NCI-H187 treated with DMSO at 0.1 percent for 48 hours (cell line): ENCODE measurements at regions not wholly inside any gene's neighbourhood (a gene's known extent, or its start where the extent isn't known, plus 50 kb on each side); places are given as distances from the start of the nearest gene placed in this dataset.
"Not testable (repeated sequence)": the region's sequence is repeated elsewhere in the genome, so short reads cannot be mapped to it uniquely, and the experiment has no call there.

Experiments used
- DNase-seq: peaks from one replicate; lab custom pipeline; 2025; lab: John Stamatoyannopoulos, UW

GRCh38 chr5:1748271-1748670 is 51.4 kb downstream of the MRPL36 start:
- no peak for DNase-seq

- no peak for DNase-seq
Measured at GRCh38 chr5:1747803-1748085, 51.9 kb downstream of the MRPL36 start.

GRCh38 chr5:1747079-1747802 is 52.4 kb downstream of the MRPL36 start:
- DNase-seq, result no peak

GRCh38 chr5:1746371-1747078 is 53.1 kb downstream of the MRPL36 start:
- DNase-seq, result no peak

GRCh38 chr5:1745796-1746370 is 53.8 kb downstream of the MRPL36 start:
- no peak for DNase-seq

DNA sequence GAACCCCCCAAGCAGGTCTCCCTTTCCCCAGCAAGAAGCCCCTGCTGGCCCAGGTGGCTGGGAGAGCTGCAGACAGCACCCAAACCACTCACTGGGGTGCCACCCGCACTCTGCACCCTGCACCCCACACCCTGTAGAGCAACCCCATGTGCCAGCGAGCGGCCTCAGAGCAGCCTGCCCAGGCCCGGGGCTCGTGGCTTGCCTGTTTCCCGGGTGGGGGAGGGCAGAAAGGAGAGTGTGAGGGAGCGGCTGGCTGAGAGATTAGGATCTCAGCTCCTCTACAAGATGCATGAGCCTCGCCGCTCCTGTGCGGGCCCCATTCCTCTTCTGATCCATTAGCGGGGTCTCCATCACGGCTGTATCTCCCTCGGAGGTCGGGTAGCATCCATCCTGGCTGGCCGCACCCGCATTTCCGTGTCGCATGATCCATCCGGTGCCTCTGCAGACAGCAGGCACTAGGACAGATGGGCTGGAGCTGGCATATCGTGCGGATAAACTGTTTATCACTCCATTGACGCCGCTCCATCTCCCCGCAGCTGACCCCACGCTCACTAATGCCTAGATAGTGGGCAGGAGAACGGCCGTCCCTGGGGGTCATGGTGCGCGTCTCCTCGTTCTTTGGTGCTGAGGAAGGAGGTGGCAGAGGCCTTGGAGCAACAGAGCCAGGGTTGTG is 54.4 kb downstream of the MRPL36 start:
- no peak for DNase-seq

GRCh38 chr5:1744393-1745122 is 55.1 kb downstream of the MRPL36 start:
- no peak for DNase-seq

GRCh38 chr5:1743769-1744085 is 55.9 kb downstream of the MRPL36 start:
- DNase-seq, result no peak

GRCh38 chr5:1743061-1743768 is 56.4 kb downstream of the MRPL36 start:
- no peak for DNase-seq

DNA sequence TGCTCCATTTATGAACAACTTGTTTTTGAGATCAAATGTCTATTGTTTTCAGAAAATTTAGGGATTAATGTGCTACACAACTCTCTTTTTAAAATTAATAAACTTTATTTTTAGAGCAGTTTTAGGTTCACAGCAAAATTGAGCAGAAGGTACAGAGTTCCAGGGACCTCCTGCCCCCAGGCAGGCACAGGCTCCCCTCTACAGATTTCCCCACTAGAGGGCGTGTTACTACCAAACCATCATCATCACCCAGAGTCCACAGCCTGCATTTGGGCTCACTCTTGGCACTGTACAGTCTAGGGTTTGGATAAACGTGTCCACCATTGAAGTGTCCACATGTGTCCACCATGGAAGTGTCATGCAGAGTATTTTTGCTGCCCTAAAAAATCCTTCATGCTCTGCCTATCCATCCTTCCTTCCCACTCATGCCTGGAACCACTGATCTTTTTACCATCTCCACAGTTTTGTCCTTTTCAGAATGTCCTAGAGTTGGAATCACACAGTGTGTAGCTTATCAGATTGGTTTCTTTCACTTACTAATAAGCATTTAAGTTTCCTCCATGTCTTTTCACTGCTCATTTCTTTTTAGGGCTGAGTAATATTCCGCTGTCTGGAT is 61.7 kb downstream of the MRPL36 start:
- DNase-seq, result no peak

DNA sequence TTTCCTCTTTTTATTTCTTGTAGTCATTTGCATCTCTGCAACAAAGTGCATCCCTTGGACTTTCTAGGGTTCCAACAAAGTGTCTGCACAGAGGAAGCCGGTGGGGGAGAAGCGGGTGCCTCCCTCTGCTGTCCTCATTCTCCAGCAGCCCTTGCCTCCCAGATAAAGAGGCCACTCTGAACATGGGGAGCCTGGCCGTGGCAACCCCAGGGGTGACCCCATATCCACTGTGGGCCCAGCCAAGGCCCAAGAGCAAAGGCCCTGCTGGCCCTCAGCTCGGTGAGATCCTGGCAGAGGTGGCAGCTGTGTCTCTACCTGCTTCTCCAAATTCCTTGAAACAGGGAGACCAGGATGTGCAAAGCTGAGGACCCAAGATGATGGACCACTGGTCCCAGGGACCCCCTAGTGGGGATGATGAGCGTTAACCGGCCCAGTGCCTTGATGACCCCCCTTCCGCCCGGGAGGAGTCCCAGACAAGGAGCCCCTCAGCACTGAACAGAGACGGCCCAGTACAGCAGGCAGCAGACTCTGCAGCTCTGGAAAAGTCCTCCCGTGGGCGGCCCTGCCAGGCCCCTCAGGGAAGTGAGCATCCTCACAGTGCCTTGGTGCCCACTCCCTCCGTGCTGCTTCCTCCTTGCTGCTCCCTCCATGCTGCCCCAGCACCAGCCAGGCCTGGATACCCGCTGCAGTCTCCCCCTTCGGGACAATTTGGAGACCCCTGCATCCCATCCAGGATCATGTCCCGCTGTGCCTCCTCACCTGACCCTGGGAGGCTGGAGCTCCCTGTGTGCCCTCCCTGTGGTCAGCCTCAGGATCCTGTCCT is 62.5 kb downstream of the MRPL36 start:
- no peak for DNase-seq

DNA sequence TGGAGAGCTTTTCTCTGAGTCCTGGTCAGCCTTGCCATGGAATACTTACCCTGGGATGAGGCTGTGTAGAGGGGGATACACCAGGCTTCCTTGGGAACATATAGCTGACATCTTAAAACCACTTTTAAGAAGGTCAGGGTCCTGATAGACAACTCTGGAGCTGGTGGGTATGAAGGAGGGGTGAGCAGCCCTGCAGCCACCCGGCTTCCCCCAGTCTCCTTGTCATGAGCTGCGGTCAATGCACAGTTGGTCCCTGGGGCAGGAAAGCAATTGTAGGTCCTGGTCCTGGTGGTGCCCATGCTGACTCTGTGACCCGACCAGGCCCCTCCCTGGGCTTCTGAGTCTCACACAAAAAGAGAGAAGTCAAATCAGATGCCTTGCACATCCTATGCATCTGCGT is 63.6 kb downstream of the MRPL36 start:
- no peak for DNase-seq

DNA sequence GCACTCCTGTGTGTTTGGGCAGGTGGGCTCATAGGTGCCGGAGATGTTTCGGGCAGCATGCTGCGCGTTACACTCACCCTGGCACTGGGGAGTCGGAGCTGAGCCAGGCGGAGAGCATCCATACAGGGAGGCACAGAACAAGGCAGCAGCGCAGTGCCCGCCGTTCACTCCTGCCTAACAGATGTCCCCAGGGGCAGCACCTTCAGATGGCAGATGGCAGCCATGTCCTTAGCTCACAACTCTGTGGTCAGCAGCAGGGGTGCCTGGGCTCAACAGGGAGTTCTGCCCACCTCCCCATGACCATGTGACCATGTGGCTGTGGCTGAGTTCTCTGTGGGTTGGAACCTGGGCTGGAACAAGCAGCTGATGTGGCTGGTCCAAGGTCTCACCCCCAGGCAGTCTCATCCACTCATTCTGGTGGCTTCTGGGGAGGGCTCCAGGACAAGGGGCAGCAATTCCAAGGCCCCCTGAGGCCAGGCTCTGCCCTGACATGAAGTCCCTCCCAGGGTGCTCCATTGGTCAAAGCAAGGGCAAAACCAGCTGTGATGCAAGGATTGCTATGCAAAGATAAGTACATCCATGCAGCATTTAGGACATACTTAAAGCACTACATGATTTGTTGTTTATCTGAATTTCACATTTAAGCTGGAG is 64.2 kb downstream of the MRPL36 start:
- DNase-seq, result no peak

- no peak for DNase-seq
Measured at GRCh38 chr5:1734908-1735289, 64.7 kb downstream of the MRPL36 start.

DNA sequence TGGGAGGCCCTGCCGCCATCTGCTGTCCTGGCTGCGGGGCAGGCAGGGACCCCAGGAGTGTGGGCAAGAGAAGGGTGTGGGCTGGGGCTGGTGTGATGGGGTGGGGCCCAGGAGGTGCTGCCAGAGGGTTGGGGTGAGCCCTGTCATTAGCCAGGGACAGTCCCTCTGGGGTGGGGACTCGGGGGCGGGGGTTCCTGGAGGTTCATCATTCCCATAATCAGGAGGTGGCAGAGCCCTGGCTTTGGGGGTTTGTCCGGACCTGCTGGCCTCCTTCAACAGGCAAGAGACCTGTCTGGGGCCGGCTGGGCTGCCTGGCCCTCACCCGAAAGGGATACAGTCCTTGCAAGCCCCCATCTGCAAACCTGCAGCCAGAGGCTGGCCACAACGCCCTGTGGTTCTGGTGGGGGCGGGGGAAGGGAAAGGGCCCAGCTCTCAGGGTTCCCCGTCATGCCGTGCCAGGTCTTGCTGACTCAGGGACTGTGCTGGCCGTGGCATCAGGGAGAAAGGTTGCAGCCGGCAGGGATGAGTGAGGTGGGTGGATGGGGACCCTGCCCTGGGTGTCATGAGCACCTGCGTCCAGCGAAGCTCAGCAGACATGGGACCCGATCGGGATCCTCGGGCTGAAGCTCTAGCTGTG is 65.2 kb downstream of the MRPL36 start:
- no peak for DNase-seq

- DNase-seq, result no peak
Measured at GRCh38 chr5:1733369-1733768, 66.3 kb downstream of the MRPL36 start.

DNA sequence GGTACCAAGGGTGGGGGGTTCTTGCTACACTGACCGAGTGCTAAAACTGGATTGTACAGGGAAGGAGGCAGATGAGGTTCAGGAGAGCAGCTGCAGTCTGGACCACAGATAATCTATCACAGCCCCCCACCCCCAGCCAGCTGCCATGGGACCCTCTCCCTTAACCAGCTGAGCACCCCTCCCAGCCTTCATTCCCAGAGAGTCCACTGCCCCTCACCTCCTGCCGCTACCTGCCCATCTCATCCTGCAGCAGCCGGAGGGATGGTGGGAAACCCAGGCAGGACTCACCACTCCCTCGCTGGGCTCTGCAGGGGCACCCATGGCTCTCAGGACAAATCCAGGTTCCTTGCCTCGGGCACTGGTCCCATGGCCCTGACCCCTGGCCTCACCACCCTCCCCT is 66.7 kb downstream of the MRPL36 start:
- DNase-seq, result no peak

DNA sequence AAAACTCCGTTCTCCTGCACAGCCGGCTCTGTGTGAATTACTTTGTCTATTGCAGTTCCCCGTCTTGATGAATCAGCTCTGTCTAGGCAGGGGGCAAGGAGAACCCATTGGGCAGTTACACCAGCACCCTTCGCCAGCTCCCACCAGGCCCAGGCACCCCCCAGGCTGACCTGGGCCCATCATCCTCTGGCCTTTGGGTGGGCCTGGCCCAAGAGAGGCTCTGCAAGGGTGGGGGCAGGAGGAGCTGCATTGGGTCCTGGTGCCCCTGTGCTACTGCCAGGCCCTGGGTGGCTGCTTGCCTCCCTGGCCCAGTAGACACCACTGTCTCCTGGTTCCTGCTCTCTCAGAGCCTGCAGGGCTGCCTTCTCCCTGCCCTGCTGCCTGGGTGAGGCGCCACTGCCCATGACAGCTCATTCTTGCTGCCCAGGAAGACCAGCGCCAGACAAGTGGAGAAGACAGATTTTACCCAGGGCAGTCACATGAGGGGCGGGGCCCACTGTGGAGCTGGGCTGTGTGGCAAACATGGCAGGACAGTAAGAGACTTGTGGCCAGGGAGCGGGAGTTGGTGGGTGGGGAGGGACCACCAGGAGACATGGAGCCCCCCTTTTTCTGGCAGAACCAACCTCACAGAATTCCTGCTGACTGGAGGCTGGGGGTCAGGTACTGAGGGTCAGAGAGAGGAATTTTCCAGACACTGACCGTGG is 67.2 kb downstream of the MRPL36 start:
- no peak for DNase-seq

DNA sequence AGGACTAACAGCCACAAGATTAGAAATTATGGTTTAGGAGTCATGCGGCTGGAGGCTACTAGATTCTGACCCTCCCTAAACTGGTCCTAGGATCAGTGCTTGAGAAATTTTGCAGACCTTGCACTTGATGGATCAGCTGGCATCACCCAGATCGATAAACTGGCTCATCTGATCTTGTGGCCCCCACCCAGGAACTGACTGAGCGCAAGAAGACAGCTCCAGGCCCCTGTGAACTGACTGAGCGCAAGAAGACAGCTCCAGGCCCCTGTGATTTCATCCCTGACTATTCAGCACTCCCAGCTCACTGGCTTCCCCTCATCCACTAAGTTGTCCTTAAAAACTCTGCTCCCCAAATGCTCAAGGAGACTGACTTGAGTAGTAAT is 67.8 kb downstream of the MRPL36 start:
- not testable (repeated sequence) for DNase-seq
